NCI-H1436 treated with DMSO at 0.1 percent for 48 hours (cell line): ENCODE measurements at regions not wholly inside any gene's neighbourhood (a gene's known extent, or its start where the extent isn't known, plus 50 kb on each side); places are given as distances from the start of the nearest gene placed in this dataset.
"Not testable (repeated sequence)": the region's sequence is repeated elsewhere in the genome, so short reads cannot be mapped to it uniquely, and the experiment has no call there.

ENCODE experiments used
- DNase-seq: peaks from one replicate; lab custom pipeline; 2025; lab: John Stamatoyannopoulos, UW

GRCh38 chr2:22110244-22110651 is 986.5 kb downstream of the TDRD15 start:
- no peak for DNase-seq

GRCh38 chr2:22124003-22124402 is 1000.2 kb downstream of the TDRD15 start:
- DNase-seq, result no peak

- no peak for DNase-seq
Observed at GRCh38 chr2:22126106-22126505, 1002.3 kb downstream of the TDRD15 start.

DNA sequence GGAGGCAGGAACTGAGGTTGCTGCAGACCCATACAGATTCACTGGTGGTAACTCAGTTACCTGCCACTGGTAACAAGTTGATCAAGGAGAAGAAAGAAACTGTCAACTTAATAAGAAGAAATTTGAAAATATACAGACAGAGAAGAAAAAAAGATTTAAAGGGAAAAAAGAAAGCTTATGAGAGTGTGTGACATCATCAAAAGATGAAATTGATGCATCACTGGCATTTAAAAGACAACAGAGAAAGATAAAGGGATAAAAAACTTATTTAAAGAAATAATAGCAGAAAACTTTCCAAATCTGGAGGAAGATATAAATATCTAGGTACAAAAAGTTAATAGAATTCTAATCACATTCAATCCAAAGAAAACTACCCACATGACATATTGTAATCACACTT is 1003.2 kb downstream of the TDRD15 start:
- DNase-seq, result no peak

DNA sequence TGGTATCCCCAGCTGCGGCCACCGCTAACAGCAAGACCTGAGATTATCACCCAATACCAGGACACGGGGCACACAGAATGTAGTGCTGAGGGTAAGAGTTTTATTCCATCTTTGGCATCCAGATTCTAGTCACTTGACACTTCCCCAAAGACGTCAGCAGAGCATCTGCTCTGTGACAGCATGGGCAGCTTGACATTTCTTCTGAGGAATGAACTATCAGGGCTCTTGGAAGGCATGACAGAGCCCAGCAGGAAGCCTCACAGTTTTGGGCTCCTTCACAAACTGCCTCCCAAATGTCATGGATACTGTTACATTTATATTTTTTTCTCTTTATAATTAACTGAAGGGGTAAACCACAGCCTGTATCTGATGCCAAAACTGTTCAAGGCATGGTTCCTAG is 1010.7 kb downstream of the TDRD15 start:
- no peak for DNase-seq

GRCh38 chr2:22136446-22136845 is 1012.7 kb downstream of the TDRD15 start:
- no peak for DNase-seq

DNA sequence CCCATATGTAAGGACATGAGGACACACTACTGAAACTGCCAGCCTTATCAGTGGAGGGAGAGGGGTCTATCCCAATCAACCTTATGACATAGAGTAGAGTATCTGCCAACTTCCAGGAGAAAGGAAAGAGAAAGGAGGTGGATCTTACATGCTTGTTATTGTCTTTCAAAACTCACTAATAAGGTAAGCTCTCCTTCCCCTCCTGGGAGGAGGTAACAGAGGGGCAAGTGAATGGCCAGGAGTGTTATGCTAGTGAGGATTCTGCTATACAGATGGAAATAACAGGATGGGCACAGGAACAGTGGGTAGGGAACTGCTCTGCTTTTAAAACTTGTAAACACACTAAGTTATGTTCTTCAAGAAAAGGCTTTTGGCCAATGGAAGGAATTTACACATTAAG is 1020.1 kb downstream of the TDRD15 start:
- no peak for DNase-seq

DNA sequence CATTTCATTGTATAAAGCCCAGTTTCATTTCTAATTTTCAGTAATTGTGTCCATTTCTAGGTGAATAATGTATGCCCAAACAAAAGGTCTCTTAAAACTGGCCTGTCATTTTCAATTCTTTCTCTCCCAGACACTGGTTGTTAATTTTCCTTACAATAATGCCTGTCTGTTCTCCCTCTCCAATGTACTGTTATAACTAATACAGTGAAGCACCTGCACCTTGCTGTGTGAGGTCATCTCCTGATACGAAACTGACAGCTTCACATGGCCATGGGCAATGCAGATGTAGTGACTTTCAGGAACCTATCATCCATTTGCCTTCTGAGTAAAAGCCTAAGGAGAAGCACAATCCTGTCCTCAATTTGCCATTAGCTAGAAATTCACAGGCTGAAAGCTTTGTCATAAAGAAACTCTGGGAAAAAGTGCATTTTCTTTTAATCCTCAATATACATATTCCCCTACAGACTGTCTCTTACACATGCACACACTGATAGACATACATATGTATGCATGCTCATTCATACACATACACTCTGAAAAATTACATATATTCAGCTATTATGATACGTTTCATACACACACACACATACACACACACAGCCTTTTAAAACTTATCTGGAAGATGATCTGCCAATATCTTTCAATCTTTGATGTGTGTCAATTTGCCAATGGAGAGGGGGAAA is 1030.3 kb downstream of the TDRD15 start:
- no peak for DNase-seq

DNA sequence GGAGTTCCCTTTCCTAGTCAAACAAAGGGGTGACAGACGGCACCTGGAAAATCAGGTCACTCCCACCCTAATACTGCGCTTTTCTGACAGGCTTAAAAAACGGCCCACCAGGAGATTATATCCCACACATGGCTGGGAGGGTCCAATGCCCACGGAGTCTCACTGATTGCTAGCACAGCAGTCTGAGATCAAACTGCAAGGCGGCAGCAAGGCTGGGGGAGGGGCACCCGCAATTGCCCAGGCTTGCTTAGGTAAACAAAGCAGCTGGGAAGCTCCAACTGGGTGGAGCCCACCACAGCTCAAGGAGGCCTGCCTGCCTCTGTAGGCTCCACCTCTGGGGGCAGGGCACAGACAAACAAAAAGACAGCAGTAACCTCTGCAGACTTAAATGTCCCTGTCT is 1032.9 kb downstream of the TDRD15 start:
- DNase-seq, result not testable (repeated sequence)

- no peak for DNase-seq
Observed at GRCh38 chr2:22167256-22167655, 1043.5 kb downstream of the TDRD15 start.

GRCh38 chr2:22175003-22175402 is 1051.2 kb downstream of the TDRD15 start:
- no peak for DNase-seq

DNA sequence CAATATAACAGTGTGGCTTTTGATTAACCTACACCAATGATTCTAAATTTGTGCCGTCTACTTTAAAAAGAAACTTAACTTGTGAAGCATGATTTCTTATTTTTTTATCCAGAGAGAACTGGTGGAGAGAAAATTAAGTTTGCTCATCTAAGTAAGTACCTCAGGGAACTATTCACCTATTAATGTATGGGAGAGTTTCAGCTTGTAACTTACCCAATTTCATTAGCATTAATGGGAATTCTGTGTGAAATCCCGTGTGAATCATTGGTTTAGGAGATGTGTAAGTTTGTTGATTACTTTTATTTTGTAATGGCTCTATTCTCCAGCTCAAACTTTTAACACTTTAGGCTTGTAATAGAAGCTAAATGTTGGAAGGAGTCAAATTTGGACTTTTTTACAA is 1061.5 kb downstream of the TDRD15 start:
- DNase-seq, result no peak

- not testable (repeated sequence) for DNase-seq
Observed at GRCh38 chr2:22186261-22186828, 1062.6 kb downstream of the TDRD15 start.

GRCh38 chr2:22189893-22190480 is 1066.2 kb downstream of the TDRD15 start:
- no peak for DNase-seq

GRCh38 chr2:22194218-22194617 is 1070.5 kb downstream of the TDRD15 start:
- no peak for DNase-seq

DNA sequence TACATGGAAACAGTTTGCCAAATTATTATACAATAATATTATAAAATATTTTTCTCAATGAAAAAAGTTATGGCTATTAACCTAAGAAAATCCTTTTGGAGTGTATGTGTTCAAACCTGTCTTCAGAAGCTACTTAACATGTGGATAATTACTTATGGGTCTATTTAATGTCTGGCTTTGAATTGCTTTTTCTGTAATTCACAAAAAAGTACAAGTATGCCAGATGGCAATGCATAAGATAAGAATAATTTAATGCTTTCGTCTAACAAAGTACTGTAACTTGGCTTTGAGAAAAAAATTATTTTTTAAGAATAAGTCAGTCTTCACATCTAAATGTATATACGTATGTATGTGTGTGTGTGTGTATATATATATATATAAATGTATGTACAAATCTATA is 1073.0 kb downstream of the TDRD15 start:
- DNase-seq, result no peak

- DNase-seq, result no peak
Observed at GRCh38 chr2:22198381-22199283, 1074.9 kb downstream of the TDRD15 start.

GRCh38 chr2:22199994-22200393 is 1076.2 kb downstream of the TDRD15 start:
- DNase-seq, result no peak

DNA sequence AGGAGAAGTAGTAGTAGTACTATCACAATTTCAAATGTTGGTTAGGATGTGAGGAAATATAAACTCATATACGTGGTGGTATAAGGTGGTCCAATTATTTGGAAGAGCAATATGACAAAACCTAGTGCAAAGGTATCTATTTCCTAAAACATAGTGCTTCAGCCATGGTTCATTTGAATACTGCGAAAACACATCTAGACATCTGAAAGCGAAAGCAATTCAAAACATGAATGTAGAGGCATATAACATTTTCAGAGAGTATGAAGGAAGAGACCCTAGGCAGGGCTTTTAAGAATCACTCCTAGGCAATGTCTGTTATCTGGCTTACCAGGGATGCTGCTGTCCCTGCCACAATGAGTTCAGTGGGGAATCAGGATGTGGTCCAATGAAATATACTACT is 1085.8 kb downstream of the TDRD15 start:
- DNase-seq, result no peak

DNA sequence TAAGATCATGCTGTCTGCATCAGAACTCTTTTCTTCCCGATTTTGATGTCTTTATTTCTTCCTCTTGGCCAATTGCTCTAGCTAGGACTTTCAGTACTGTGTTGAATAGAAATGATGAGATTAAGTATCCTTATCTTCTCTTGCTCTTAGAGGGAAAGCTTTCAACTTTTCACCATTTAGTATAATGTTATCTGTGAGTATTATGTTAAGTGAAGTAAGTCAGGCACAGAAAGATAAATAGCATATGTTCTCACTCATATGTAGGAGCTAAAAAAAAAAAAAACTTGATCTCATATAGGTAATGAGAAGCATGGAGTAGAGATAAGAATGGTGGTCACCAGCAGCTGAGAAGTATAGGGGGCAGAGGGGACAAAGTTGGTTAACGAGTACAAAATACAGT is 1089.5 kb downstream of the TDRD15 start:
- no peak for DNase-seq

DNA sequence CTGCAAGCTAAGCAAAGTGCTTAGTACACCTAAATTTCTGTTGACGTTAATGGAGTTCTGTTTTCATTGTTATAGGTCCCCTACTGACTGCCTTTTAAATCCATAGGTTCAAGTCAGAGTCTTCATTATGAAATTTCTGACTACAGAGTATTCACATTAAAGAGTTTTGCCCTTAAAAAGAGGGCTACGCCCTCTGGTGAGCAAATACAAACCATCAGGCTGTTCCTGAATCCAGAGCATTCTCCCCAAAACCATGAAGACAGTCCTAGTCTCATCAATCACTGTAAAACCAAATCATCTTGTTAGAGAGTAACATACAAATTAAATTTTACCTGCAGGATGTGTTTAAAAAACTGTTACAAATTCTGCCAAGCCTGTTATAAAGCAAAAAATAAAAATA is 1091.7 kb downstream of the TDRD15 start:
- no peak for DNase-seq

GRCh38 chr2:22217881-22218280 is 1094.1 kb downstream of the TDRD15 start:
- no peak for DNase-seq

DNA sequence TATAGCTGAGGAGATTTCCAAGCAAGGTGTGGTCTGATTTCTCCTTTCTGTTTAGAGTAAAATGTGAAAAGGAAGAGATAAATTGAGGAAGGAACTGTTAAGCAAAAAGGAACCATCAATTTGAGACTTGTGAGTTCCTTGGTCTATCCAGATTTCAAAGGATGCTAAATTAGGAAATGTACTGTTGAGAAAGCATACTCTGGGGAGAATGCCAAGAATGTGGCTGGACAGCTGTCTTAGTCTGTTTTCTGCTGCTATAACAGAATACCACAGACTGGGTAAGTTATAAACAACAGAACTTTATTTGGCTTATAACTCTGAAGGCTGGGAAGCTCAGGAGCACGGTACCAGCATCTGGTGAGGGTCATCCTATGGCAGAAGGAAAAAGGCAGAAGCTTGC is 1097.2 kb downstream of the TDRD15 start:
- DNase-seq, result no peak
